Upper lobe of right lung (tissue), 1 donor: ENCODE measurements at regions not wholly inside any gene's neighbourhood (a gene's known extent, or its start where the extent isn't known, plus 50 kb on each side); places are given as distances from the start of the nearest gene placed in this dataset.

Source experiments
- ATAC-seq: fragments of 200-7000 bp; cut with Tn5 transposase; one replicate; pipeline ENCODE4 v1.9.1; 2020; ENCODE audit warnings: mild to moderate bottlenecking, moderate library complexity
- DNase-seq: peaks from one replicate; pipeline ENCODE4 v3.0.0-alpha.2; 2020
- H3K27ac ChIP-seq: fragments of 200-600 bp; one replicate; pipeline ENCODE4 v1.8.0; 2022
- H3K27me3 ChIP-seq: fragments of 200-600 bp; one replicate; pipeline ENCODE4 v1.8.0; 2022; ENCODE audit warnings: mild to moderate bottlenecking
- H3K36me3 ChIP-seq: fragments of 200-600 bp; one replicate; pipeline ENCODE4 v1.8.0; 2022
- H3K4me1 ChIP-seq: fragments of 200-600 bp; one replicate; pipeline ENCODE4 v1.8.0; 2022
- H3K4me3 ChIP-seq: fragments of 200-600 bp; one replicate; pipeline ENCODE4 v1.8.0; 2022; ENCODE audit warnings: mild to moderate bottlenecking
- H3K9me3 ChIP-seq: fragments of 200-600 bp; one replicate; pipeline ENCODE4 v1.8.0; 2022
- intact Hi-C: fragments of 100-400 bp; cut with DNase I; formaldehyde crosslinking; loops from one replicate; pipeline ENCODE4 v1.11.0; 2022
- TF ChIP-seq, protein P1 (sequence below): fragments of 200-600 bp; IDR thresholded peaks from one replicate; pipeline ENCODE4 v1.8.0; 2022; ENCODE audit warnings: antibody characterized with exemption
- donor health status: DM: no; HTN: yes; CAD: no; lungs with severe emphysema.

DNA sequence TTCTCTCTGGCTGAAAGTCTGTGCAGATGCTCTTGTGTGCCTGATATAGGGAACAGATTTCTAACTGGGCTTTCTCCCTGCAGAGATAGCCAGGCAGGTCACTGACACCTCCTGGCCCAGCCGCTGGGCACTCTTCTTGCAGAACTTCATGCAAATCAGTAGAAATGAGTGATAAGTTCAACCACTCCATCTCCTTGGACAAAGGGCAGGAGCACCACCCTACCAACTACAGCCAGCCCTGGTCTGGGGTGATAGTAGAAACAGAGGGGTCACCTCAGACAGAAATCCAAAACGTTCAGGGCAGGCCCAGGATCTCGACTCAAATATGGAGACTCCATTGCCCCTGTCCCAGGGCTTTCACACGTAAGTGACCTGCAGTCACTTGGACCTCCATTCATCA, 917.8 kb upstream of the ZNF722 start:
- no peaks in the 10 kb centered on the region for H3K36me3 ChIP-seq
- no peak overlapping the region for H3K27ac ChIP-seq
- intact Hi-C loops: no loop called here
- DNase-seq (no peak), ATAC-seq (no peak)
- no peak overlapping the region for H3K4me3 ChIP-seq
- H3K9me3 ChIP-seq: peaks cover 8% of the 10 kb centered on the region
- TF ChIP-seq, protein P1, sequence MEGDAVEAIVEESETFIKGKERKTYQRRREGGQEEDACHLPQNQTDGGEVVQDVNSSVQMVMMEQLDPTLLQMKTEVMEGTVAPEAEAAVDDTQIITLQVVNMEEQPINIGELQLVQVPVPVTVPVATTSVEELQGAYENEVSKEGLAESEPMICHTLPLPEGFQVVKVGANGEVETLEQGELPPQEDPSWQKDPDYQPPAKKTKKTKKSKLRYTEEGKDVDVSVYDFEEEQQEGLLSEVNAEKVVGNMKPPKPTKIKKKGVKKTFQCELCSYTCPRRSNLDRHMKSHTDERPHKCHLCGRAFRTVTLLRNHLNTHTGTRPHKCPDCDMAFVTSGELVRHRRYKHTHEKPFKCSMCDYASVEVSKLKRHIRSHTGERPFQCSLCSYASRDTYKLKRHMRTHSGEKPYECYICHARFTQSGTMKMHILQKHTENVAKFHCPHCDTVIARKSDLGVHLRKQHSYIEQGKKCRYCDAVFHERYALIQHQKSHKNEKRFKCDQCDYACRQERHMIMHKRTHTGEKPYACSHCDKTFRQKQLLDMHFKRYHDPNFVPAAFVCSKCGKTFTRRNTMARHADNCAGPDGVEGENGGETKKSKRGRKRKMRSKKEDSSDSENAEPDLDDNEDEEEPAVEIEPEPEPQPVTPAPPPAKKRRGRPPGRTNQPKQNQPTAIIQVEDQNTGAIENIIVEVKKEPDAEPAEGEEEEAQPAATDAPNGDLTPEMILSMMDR: no peak
- H3K27me3 ChIP-seq: no peaks in the 10 kb centered on the region
- no peaks in the 10 kb centered on the region for H3K4me1 ChIP-seq

GRCh38 chr7:63087575-63088190, 911.0 kb upstream of the ZNF722 start:
- TF ChIP-seq, protein P1: no peak
- Histone ChIP-seq H3K9me3 (peaks cover 34% of the 10 kb centered on the region), H3K27ac (no peak overlapping the region), H3K4me3 (no peak overlapping the region), H3K36me3 (no peaks in the 10 kb centered on the region), H3K27me3 (no peaks in the 10 kb centered on the region), H3K4me1 (no peaks in the 10 kb centered on the region)
- ATAC-seq: no peak
- intact Hi-C loops: no loop called here
- no peak for DNase-seq

DNA sequence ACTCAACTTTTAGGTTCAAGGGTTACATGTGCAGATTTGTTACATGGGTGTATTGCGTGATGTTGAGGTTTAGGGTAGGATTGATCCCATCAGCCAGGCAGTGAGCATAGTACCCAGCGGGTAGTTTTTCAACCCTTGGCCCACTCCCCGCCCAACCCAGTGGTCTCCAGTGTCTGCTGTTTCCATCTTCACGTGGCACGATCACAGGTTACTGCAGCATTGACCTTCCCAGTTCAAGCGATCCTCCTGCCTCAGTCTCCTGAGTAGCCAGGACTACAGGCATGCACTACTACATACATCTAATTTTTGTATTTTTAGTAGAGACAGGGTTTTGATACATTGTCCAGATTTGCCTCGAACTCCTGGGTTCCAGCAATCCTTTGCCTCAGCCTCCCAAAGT, 905.7 kb upstream of the ZNF722 start:
- Histone ChIP-seq H3K4me1 (no peaks in the 10 kb centered on the region), H3K4me3 (no peak overlapping the region), H3K27ac (no peak overlapping the region), H3K9me3 (peaks cover 14% of the 10 kb centered on the region), H3K27me3 (no peaks in the 10 kb centered on the region), H3K36me3 (no peaks in the 10 kb centered on the region)
- intact Hi-C loops: no loop called here
- ATAC-seq (no peak), DNase-seq (no peak)
- TF ChIP-seq, protein P1: no peak

GRCh38 chr7:63093481-63093880, 905.2 kb upstream of the ZNF722 start:
- no peak overlapping the region for H3K27ac ChIP-seq
- TF ChIP-seq, protein P1: no peak
- ATAC-seq (no peak), DNase-seq (no peak)
- H3K27me3 ChIP-seq: no peaks in the 10 kb centered on the region
- intact Hi-C loops: no loop called here
- no peaks in the 10 kb centered on the region for H3K36me3 ChIP-seq
- H3K4me3 ChIP-seq: no peak overlapping the region
- H3K9me3 ChIP-seq: peaks cover 9% of the 10 kb centered on the region
- H3K4me1 ChIP-seq: no peaks in the 10 kb centered on the region

DNA sequence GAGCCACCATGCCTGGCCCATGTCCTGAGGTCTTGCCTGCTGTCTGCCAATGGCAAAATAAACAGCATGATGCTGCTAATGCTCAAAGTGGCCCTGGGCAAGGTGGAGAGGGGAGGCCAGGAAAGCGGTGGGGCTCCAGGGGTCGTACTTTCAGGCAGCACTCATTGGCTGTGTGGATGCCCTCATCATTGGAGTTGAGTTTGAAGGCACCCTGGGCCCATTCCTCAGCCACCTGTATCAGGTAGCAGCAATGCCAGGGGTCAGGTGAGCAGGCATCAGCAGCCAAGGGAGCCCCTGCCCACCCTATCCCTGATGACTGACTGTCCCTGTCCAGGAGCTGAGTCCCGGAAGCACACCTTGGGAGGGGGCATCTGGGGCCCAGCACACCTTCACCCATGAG, 902.5 kb upstream of the ZNF722 start:
- H3K4me3 ChIP-seq: no peak overlapping the region
- ATAC-seq (peak; percentile 25), DNase-seq (no peak)
- H3K4me1 ChIP-seq: no peaks in the 10 kb centered on the region
- no peaks in the 10 kb centered on the region for H3K9me3 ChIP-seq
- TF ChIP-seq, protein P1: no peak
- intact Hi-C loops: no loop called here
- H3K36me3 ChIP-seq: no peaks in the 10 kb centered on the region
- H3K27me3 ChIP-seq: no peaks in the 10 kb centered on the region
- no peak overlapping the region for H3K27ac ChIP-seq

- Histone ChIP-seq H3K36me3 (no peaks in the 10 kb centered on the region), H3K27me3 (no peaks in the 10 kb centered on the region), H3K4me3 (no peak overlapping the region), H3K27ac (no peak overlapping the region), H3K4me1 (no peaks in the 10 kb centered on the region), H3K9me3 (no peaks in the 10 kb centered on the region)
- ATAC-seq (no peak), DNase-seq (no peak)
- TF ChIP-seq, protein P1: no peak
- intact Hi-C loops: no loop called here
Measured at GRCh38 chr7:63104666-63105065, 894.0 kb upstream of the ZNF722 start.
